NCI-H226 (cell line): ENCODE measurements at regions not wholly inside any gene's neighbourhood (a gene's known extent, or its start where the extent isn't known, plus 50 kb on each side); places are given as distances from the start of the nearest gene placed in this dataset.
"Not testable (repeated sequence)": the region's sequence is repeated elsewhere in the genome, so short reads cannot be mapped to it uniquely, and the experiment has no call there.

ENCODE experiments used
- DNase-seq: peaks from one replicate; pipeline ENCODE4 v3.0.0-alpha.2; 2015

GRCh38 chr9:32200896-32201295 lies 183.5 kb upstream of the ACO1 start:
- no peak for DNase-seq

- DNase-seq: not testable (repeated sequence)
Measured at GRCh38 chr9:32209164-32209563, 175.3 kb upstream of the ACO1 start.

- no peak for DNase-seq
Measured at GRCh38 chr9:32218100-32218767, 166.2 kb upstream of the ACO1 start.

GRCh38 chr9:32220750-32221149 lies 163.7 kb upstream of the ACO1 start:
- no peak for DNase-seq

GRCh38 chr9:32234451-32234850 lies 150.0 kb upstream of the ACO1 start:
- DNase-seq: no peak

- DNase-seq: no peak
Measured at GRCh38 chr9:32247168-32247567, 137.3 kb upstream of the ACO1 start.

GRCh38 chr9:32248189-32248712 lies 136.2 kb upstream of the ACO1 start:
- DNase-seq: no peak

- peak; percentile 26 for DNase-seq
Measured at GRCh38 chr9:32251539-32251938, 132.9 kb upstream of the ACO1 start.

- no peak for DNase-seq
Measured at GRCh38 chr9:32253731-32254130, 130.7 kb upstream of the ACO1 start.

GRCh38 chr9:32255026-32255425 lies 129.4 kb upstream of the ACO1 start:
- no peak for DNase-seq

GRCh38 chr9:32258482-32258881 lies 126.0 kb upstream of the ACO1 start:
- DNase-seq: no peak

- DNase-seq: no peak
Measured at GRCh38 chr9:32260151-32260862, 124.1 kb upstream of the ACO1 start.

GRCh38 chr9:32264170-32264864 lies 120.1 kb upstream of the ACO1 start:
- peak; percentile 15 for DNase-seq

- DNase-seq: no peak
Measured at GRCh38 chr9:32265037-32265436, 119.4 kb upstream of the ACO1 start.

GRCh38 chr9:32278991-32279390 lies 105.5 kb upstream of the ACO1 start:
- no peak for DNase-seq

GRCh38 chr9:32289756-32290155 lies 94.7 kb upstream of the ACO1 start:
- no peak for DNase-seq

- DNase-seq: no peak
Measured at GRCh38 chr9:32291370-32291769, 93.1 kb upstream of the ACO1 start.

GRCh38 chr9:32292611-32293010 lies 91.8 kb upstream of the ACO1 start:
- no peak for DNase-seq

- DNase-seq: no peak
Measured at GRCh38 chr9:32293091-32293490, 91.4 kb upstream of the ACO1 start.

GRCh38 chr9:32294106-32294505 lies 90.3 kb upstream of the ACO1 start:
- DNase-seq: no peak

- no peak for DNase-seq
Measured at GRCh38 chr9:32300373-32300772, 84.1 kb upstream of the ACO1 start.

GRCh38 chr9:32304495-32304894 lies 79.9 kb upstream of the ACO1 start:
- no peak for DNase-seq

GRCh38 chr9:32306006-32306405 lies 78.4 kb upstream of the ACO1 start:
- DNase-seq: no peak
